Prostate gland (tissue), 2 donors: ENCODE measurements at regions not wholly inside any gene's neighbourhood (a gene's known extent, or its start where the extent isn't known, plus 50 kb on each side); places are given as distances from the start of the nearest gene placed in this dataset.

Source experiments
- CTCF ChIP-seq, 4 experiments: fragments of 200-600 bp in 2 of 4; fragments of 450-650 bp in 2 of 4; sonication (generic) in 2 of 4; IDR thresholded peaks; 1 replicate in 3 of 4; 2 replicates in 1 of 4; pipeline ENCODE4 v1.5.1; 2016 to 2019; ENCODE audit warnings: antibody characterized with exemption in 4 of 4, mild to moderate bottlenecking in 2 of 4, moderate library complexity in 2 of 4
- POLR2A ChIP-seq: fragments of 450-650 bp; IDR thresholded peaks from one replicate; pipeline ENCODE4 v1.6.1; 2016; ENCODE audit warnings: antibody characterized with exemption, mild to moderate bottlenecking
- POLR2AphosphoS5 ChIP-seq: sonication (generic); formaldehyde crosslinking; IDR thresholded peaks from one replicate; pipeline ENCODE4 v1.6.1; 2017; ENCODE audit warnings: antibody characterized with exemption

GRCh38 chr9:1929722-1930244, 85.4 kb upstream of the SMARCA2 start:
- TF ChIP-seq POLR2A: no peak
- TF ChIP-seq CTCF (IDR thresholded peaks at IDR 0.05): no peak
- no peak for TF ChIP-seq POLR2AphosphoS5
